Breast epithelium (tissue), 4 donors: ENCODE measurements at regions not wholly inside any gene's neighbourhood (a gene's known extent, or its start where the extent isn't known, plus 50 kb on each side); places are given as distances from the start of the nearest gene placed in this dataset.
"Not testable (repeated sequence)": the region's sequence is repeated elsewhere in the genome, so short reads cannot be mapped to it uniquely, and the experiment has no call there.

Experiments
- DNase-seq, 2 donors: peaks; one replicate each; pipeline ENCODE4 v3.0.0-alpha.2; 2019; ENCODE audit warnings: low spot score in 2 of 2
- H3K27ac ChIP-seq, 2 donors: fragments of 200-600 bp; sonication (generic) in 1 of 2; one replicate each; pipeline ENCODE4 v1.5.1; 2016 to 2019; ENCODE audit warnings: mild to moderate bottlenecking in 1 of 2
- H3K27me3 ChIP-seq, 2 donors: fragments of 200-600 bp; sonication (generic) in 1 of 2; one replicate each; pipeline versions ENCODE4 v1.5.1 to v1.6.0; 2017 to 2019; ENCODE audit warnings: control low read depth in 1 of 2, mild to moderate bottlenecking in 1 of 2
- H3K36me3 ChIP-seq: fragments of 200-600 bp; one replicate; pipeline ENCODE4 v1.5.1; 2019
- H3K4me1 ChIP-seq, 2 donors: fragments of 200-600 bp; sonication (generic); one replicate each; pipeline ENCODE4 v1.5.1; 2016 to 2019; ENCODE audit warnings: control low read depth in 1 of 2
- H3K4me3 ChIP-seq, 3 donors: fragments of 200-600 bp; sonication (generic); 1 replicate in 2 of 3; 2 replicates in 1 of 3; pipeline ENCODE4 v1.5.1; 2016 to 2019; ENCODE audit warnings: mild to moderate bottlenecking in 3 of 3, moderate library complexity in 2 of 3
- H3K9me3 ChIP-seq, 2 donors: fragments of 200-600 bp; sonication (generic) in 1 of 2; one replicate each; pipeline ENCODE4 v1.5.1; 2016 to 2019; ENCODE audit warnings: control low read depth in 1 of 2
- POLR2A ChIP-seq: fragments of 450-650 bp; IDR thresholded peaks from one replicate; pipeline ENCODE4 v1.6.1; 2016; ENCODE audit warnings: antibody characterized with exemption, mild to moderate bottlenecking, moderate library complexity
- POLR2AphosphoS5 ChIP-seq, 3 donors: sonication (generic); formaldehyde crosslinking; IDR thresholded peaks; one replicate each; pipeline ENCODE4 v1.6.1; 2017; ENCODE audit warnings: antibody characterized with exemption in 3 of 3
- intact Hi-C: fragments of 100-400 bp; cut with DNase I; formaldehyde crosslinking; loops from one replicate; pipeline ENCODE4 v1.15.1; 2023; ENCODE audit warnings: low total_unique reads
- TF ChIP-seq, protein P1 (sequence below), 3 donors: fragments of 450-650 bp; IDR thresholded peaks; one replicate each; pipeline ENCODE4 v1.5.1; 2016 to 2017; ENCODE audit warnings: antibody characterized with exemption in 3 of 3, mild to moderate bottlenecking in 3 of 3, moderate library complexity in 3 of 3

DNA sequence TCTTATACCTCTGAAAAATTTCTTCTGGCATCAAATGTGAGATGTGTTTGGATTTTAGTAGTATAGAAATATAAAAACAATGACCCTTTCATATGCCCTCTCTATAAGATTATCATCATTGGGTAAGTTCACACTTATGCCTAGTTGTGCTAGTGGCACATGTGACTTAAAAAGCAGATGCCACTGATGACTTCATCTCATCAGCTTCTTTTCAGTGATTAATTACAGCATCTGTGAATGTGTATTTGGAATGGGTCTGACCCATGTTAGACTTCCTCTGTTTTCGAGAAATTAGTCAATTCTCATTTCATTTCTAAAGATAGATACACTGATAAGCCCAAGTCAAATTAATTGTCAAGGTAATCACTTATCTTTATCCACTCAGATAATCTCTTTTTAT is 698.7 kb downstream of the GABRG1 start:
- H3K36me3 ChIP-seq, result no peaks in the 10 kb centered on the region
- H3K27me3 ChIP-seq, result no peaks in the 10 kb centered on the region
- no peaks in the 10 kb centered on the region for H3K4me1 ChIP-seq
- H3K27ac ChIP-seq, result no peak overlapping the region
- H3K4me3 ChIP-seq, result no peak overlapping the region
- TF ChIP-seq POLR2A, result no peak
- TF ChIP-seq POLR2AphosphoS5 (IDR thresholded peaks at IDR 0.05), result no peak
- TF ChIP-seq, protein P1, sequence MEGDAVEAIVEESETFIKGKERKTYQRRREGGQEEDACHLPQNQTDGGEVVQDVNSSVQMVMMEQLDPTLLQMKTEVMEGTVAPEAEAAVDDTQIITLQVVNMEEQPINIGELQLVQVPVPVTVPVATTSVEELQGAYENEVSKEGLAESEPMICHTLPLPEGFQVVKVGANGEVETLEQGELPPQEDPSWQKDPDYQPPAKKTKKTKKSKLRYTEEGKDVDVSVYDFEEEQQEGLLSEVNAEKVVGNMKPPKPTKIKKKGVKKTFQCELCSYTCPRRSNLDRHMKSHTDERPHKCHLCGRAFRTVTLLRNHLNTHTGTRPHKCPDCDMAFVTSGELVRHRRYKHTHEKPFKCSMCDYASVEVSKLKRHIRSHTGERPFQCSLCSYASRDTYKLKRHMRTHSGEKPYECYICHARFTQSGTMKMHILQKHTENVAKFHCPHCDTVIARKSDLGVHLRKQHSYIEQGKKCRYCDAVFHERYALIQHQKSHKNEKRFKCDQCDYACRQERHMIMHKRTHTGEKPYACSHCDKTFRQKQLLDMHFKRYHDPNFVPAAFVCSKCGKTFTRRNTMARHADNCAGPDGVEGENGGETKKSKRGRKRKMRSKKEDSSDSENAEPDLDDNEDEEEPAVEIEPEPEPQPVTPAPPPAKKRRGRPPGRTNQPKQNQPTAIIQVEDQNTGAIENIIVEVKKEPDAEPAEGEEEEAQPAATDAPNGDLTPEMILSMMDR (IDR thresholded peaks at IDR 0.05), result no peak
- no peak for DNase-seq
- peaks cover 3 to 9% of the 10 kb centered on the region in 2 donors for H3K9me3 ChIP-seq
- intact Hi-C loops, result no loop called here

DNA sequence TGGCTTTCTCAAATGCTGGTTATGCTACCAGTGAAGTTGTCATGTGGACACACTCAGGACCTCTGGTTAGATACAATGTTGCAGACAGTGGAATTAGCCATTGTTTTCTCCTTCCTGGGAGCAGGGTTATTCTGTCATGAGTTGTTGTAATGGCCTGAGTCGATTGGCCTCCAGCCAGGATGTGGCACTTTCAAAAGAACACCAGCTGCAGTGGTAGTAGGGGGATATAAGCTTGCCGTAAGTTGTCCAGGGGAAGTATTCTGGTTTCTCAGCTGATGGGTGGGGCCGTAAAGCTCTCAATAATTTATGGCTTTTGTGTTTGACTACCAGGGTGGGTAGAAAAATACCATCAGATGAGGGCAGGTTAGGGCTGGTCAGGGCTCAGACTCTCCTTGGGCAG is 697.5 kb upstream of the GNPDA2 start:
- Histone ChIP-seq H3K27me3 (no peaks in the 10 kb centered on the region), H3K4me1 (no peaks in the 10 kb centered on the region), H3K27ac (no peak overlapping the region), H3K9me3 (peaks cover 6 to 9% of the 10 kb centered on the region in 2 donors), H3K36me3 (no peaks in the 10 kb centered on the region), H3K4me3 (no peak overlapping the region)
- no peak for TF ChIP-seq POLR2A
- TF ChIP-seq, protein P1 (IDR thresholded peaks at IDR 0.05), result no peak
- no peak for TF ChIP-seq POLR2AphosphoS5 (IDR thresholded peaks at IDR 0.05)
- intact Hi-C loops, result loop anchor here (5.0 kb wide), 1 partner anchor 582 kb away; no protein-coding TSS in a partner anchor
- no peak for DNase-seq

DNA sequence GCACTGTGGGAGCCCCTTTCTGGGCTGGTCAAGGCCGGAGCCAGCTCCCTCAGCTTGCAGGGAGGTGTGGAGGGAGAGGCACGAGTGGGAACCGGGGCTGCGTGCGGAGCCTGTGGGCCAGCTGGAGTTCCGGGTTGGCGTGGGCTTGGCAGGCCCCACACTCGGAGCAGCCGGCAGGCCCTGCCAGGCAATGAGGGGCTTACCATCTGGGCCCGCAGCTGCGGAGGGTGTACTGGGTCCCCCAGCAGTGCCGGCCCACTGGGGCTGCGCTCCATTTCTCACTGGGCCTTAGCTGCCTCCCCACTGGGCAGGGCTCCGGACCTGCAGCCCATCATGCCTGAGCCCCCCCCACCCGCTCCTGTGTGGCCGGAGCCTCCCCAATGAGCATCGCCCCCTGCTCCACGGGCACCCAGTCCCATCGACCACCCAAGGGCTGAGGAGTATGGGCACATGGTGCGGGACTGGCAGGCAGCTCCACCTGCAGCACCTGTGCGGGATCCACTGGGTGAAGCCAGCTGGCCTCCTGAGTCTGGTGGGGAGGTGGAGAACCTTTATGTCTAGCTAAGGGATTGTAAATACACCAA is 693.8 kb upstream of the GNPDA2 start:
- H3K27ac ChIP-seq, DNase-seq, H3K9me3 ChIP-seq, H3K4me1 ChIP-seq, H3K27me3 ChIP-seq, H3K4me3 ChIP-seq, H3K36me3 ChIP-seq: not testable (repeated sequence)
- intact Hi-C loops, result loop anchor here (5.0 kb wide), 1 partner anchor 578 kb away; no protein-coding TSS in a partner anchor

DNA sequence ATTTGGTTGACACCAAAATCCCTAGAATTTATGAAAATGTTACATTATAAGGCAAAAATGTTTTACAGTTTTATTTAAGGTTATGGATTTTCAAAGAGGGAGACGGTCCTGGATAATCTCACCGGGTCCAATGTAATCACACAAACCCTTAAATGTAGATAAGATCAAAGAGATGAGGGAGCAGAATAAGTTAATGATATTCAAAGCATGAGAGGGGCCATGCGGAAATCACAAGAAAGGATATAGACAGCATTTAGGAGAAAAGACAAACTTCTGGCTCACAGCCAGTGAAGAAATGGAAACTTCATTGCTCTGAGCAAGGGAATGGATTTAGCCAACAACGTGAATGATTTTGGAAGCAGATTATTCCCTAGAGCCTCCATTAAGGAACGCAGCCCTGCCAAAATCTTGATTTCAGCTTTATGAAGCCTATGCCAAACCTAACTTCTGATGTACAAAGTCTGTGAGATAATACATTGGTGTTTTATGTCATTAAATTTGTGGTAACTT is 684.4 kb upstream of the GNPDA2 start:
- no peak for DNase-seq
- H3K27ac ChIP-seq, result no peak overlapping the region
- intact Hi-C loops, result no loop called here
- no peaks in the 10 kb centered on the region for H3K9me3 ChIP-seq
- H3K27me3 ChIP-seq, result no peaks in the 10 kb centered on the region
- H3K4me1 ChIP-seq, result no peaks in the 10 kb centered on the region
- H3K36me3 ChIP-seq, result no peaks in the 10 kb centered on the region
- TF ChIP-seq, protein P1 (IDR thresholded peaks at IDR 0.05), result no peak
- TF ChIP-seq POLR2AphosphoS5 (IDR thresholded peaks at IDR 0.05) (no peak), POLR2A (no peak)
- H3K4me3 ChIP-seq, result no peak overlapping the region

DNA sequence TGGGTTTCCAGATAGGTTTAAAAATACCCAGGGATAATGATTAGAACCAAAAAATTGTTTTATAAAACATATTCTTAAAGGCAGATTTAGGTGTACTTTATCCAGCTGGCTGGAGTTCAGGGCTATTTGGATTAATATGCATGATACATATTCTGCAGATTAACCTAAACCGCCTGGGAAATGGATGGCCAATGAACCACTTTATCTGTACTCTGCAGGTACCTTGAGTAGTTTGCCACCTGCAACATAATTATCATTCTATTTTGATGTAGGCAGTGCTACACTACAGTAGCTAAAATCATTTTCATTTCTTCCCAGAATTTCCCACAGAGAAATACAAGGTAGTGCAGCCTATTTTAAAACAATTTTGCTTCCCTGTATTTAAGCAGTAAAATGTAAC is 683.2 kb upstream of the GNPDA2 start:
- Histone ChIP-seq H3K36me3 (no peaks in the 10 kb centered on the region), H3K27me3 (no peaks in the 10 kb centered on the region), H3K9me3 (no peaks in the 10 kb centered on the region), H3K4me3 (no peak overlapping the region), H3K27ac (no peak overlapping the region), H3K4me1 (no peaks in the 10 kb centered on the region)
- intact Hi-C loops, result no loop called here
- no peak for TF ChIP-seq POLR2A
- TF ChIP-seq, protein P1 (IDR thresholded peaks at IDR 0.05), result no peak
- no peak for TF ChIP-seq POLR2AphosphoS5 (IDR thresholded peaks at IDR 0.05)
- DNase-seq, result no peak
